Ovary (tissue), 7 donors: ENCODE measurements at regions not wholly inside any gene's neighbourhood (a gene's known extent, or its start where the extent isn't known, plus 50 kb on each side); places are given as distances from the start of the nearest gene placed in this dataset.

Source experiments
- DNase-seq, 5 donors: peaks; one replicate each; pipeline ENCODE4 v3.0.0-alpha.2; 2019 to 2020
- H3K27ac ChIP-seq, 2 donors: fragments of 200-600 bp; one replicate each; pipeline versions ENCODE4 v1.5.1 to v1.8.0; 2019 to 2022
- H3K27me3 ChIP-seq: fragments of 200-600 bp; one replicate; pipeline ENCODE4 v1.8.0; 2022
- H3K36me3 ChIP-seq: fragments of 200-600 bp; sonication (generic); one replicate; pipeline ENCODE4 v1.5.1; 2019
- H3K4me1 ChIP-seq: one replicate; pipeline ENCODE4 v1.8.1; 2013; ENCODE audit warnings: mild to moderate bottlenecking, moderate library complexity; ENCODE audit not compliant: insufficient read depth
- H3K4me3 ChIP-seq: fragments of 200-600 bp; sonication (generic); one replicate; pipeline ENCODE4 v1.5.1; 2017
- H3K9me3 ChIP-seq, 2 donors: fragments of 200-600 bp in 1 of 2; sonication (generic) in 1 of 2; one replicate each; pipeline versions ENCODE4 v1.5.1 to v1.8.1; 2013 to 2019; ENCODE audit warnings: mild to moderate bottlenecking in 1 of 2, moderate library complexity in 1 of 2
- EP300 ChIP-seq: sonication (generic); formaldehyde crosslinking; IDR thresholded peaks from one replicate; pipeline ENCODE4 v1.6.1; 2017; ENCODE audit warnings: antibody characterized with exemption
- POLR2A ChIP-seq: fragments of 450-650 bp; IDR thresholded peaks from one replicate; pipeline ENCODE4 v1.6.1; 2017; ENCODE audit warnings: antibody characterized with exemption, mild to moderate bottlenecking, moderate library complexity
- whole genome bisulfite sequencing, 3 donors: extraction: QIAGEN DNeasy Blood & Tissue Kit in 1 of 3; methylation state at CpG; one replicate each; pipeline versions ENCODE4 v1.1.5 to v1.1.7; 2013 to 2017; 5-methylcytosine and 5-hydroxymethylcytosine counted together
- intact Hi-C, 4 donors: fragments of 100-400 bp; cut with DNase I; formaldehyde crosslinking; loops; one replicate each; pipeline versions ENCODE4 v1.11.0 to v1.15.1; 2022 to 2023
- TF ChIP-seq, protein P1 (sequence below), 3 donors: fragments of 450-650 bp in 2 of 3; fragments of 200-600 bp in 1 of 3; IDR thresholded peaks; one replicate each; pipeline versions ENCODE4 v1.5.1 to v1.8.0; 2016 to 2022; ENCODE audit warnings: antibody characterized with exemption in 3 of 3, mild to moderate bottlenecking in 1 of 3
- donor health status: DM: no; HTN: no; CAD: no; lungs with moderate emphysema.
- donor health status: DM: no; HTN: no; CAD: no.
- donor health status: Bipolar disorder and iron deficiency.
- donor health status: DM: no; HTN: no; CAD: no.
- donor health status: DM: yes; HTN: yes; CAD: no.

DNA sequence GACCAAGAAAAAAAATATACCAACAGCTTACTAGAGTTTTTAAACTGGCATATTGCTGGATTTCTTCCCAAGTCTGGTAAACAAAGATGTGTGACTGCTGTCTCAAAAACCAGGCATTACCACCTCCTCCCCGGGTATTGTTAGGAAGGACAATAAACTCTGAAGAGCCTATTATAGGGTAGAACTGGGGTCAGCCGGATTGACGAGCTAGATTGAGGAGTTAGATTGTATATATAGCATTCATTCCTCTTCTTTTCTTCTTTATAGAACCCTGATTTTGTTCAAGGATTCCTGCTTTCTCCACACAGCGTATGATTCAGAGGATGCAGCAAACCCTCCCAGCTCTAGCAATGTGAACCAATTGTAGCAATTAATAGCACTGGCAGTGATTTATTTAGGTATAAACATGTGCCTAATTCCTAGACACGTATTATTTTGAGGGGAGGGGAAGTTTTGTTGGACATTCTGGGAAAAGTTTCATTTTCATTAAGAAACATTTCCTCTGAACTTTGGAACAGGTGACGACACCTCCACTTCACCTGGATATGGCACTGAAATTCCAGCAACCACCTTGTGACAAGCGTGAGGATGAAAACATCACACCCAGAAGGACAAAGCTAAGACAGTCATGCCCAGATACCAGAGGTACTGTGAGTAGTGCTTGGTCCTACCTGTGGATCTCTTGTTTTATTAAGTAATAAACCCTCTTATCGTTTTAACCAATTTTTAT lies 679.4 kb upstream of the KIRREL3 start:
- no peak for DNase-seq
- no peaks in the 10 kb centered on the region for H3K9me3 ChIP-seq
- H3K27ac ChIP-seq = no peak overlapping the region
- H3K4me1 ChIP-seq = no peaks in the 10 kb centered on the region
- WGBS, 3 donors = 69 to 76% (median 74%) methylated on average over 8 of the region's 8 CpGs
- intact Hi-C loops = no loop called here
- no peaks in the 10 kb centered on the region for H3K36me3 ChIP-seq
- no peak overlapping the region for H3K4me3 ChIP-seq
- H3K27me3 ChIP-seq = no peaks in the 10 kb centered on the region
- TF ChIP-seq, protein P1, sequence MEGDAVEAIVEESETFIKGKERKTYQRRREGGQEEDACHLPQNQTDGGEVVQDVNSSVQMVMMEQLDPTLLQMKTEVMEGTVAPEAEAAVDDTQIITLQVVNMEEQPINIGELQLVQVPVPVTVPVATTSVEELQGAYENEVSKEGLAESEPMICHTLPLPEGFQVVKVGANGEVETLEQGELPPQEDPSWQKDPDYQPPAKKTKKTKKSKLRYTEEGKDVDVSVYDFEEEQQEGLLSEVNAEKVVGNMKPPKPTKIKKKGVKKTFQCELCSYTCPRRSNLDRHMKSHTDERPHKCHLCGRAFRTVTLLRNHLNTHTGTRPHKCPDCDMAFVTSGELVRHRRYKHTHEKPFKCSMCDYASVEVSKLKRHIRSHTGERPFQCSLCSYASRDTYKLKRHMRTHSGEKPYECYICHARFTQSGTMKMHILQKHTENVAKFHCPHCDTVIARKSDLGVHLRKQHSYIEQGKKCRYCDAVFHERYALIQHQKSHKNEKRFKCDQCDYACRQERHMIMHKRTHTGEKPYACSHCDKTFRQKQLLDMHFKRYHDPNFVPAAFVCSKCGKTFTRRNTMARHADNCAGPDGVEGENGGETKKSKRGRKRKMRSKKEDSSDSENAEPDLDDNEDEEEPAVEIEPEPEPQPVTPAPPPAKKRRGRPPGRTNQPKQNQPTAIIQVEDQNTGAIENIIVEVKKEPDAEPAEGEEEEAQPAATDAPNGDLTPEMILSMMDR (IDR thresholded peaks at IDR 0.05) = no peak

DNA sequence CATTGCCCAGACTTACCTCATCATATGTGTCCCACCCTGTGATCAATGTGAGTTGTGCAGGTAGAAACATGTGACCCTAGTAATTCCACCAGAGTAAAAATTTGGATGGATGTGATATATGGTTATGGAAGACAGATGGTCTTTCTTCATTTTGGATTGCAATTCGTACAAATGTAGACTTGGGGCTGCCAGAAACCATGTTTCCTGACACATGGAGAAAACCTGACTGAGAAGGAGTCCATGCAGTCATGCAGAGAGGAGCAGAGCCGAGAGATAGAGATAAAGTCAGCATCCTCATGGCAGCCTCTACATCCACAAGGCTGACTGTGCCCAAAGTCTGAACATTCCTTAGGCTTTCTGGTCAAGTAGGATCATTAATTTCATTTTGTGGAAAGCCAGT lies 678.1 kb upstream of the KIRREL3 start:
- Histone ChIP-seq H3K27me3 (no peaks in the 10 kb centered on the region), H3K9me3 (no peaks in the 10 kb centered on the region), H3K27ac (no peak overlapping the region), H3K4me3 (no peak overlapping the region), H3K4me1 (no peaks in the 10 kb centered on the region), H3K36me3 (no peaks in the 10 kb centered on the region)
- intact Hi-C loops = no loop called here
- TF ChIP-seq EP300 (no peak), POLR2A (no peak)
- TF ChIP-seq, protein P1 (IDR thresholded peaks at IDR 0.05) = no peak
- WGBS, 3 donors = 67 to 68% (median 68%) methylated on average over 2 of the region's 2 CpGs
- DNase-seq = no peak

DNA sequence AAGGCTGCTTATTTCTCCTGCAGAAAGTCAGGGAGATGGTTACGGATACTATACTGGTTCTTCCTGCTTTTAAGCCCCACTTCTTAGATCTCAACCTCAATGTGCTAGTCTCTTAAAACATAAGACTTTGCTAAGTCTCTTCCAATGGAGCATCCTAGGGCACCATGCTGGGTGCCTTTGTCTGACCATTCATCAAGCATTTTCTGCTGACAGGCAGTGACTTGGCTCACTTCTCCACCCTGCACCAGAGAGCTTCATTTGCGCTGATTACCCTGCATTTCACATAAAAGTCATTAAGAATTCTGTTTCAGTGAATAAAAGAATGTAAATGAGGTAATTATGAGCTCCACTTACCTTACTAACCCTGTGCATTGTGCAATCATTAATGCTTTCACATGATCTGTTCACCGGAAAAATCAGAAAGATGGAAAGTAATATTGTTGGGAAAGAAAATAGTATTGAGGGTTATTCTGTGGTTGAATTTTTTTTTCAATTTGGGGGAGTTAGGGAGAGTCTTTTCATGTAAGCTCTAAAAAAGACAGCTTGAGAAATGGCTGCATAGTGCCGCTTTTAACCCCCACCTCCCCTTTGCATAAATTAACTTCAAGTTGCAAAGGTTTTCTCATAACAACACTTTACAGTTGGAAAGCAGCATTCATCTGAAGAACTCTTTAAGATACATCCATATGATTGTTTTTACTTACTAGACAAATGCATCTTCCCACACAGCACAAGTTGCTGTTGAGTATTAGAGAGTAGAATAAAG lies 677.3 kb upstream of the KIRREL3 start:
- Histone ChIP-seq H3K27me3 (no peaks in the 10 kb centered on the region), H3K9me3 (no peaks in the 10 kb centered on the region), H3K27ac (no peak overlapping the region), H3K4me1 (no peaks in the 10 kb centered on the region), H3K4me3 (no peak overlapping the region), H3K36me3 (no peaks in the 10 kb centered on the region)
- no peak for TF ChIP-seq POLR2A
- TF ChIP-seq EP300 = no peak
- TF ChIP-seq, protein P1 (IDR thresholded peaks at IDR 0.05) = no peak
- 72 to 81% (median 78%) methylated on average over 4 of the region's 4 CpGs for WGBS, 3 donors
- DNase-seq = no peak
- intact Hi-C loops = no loop called here

DNA sequence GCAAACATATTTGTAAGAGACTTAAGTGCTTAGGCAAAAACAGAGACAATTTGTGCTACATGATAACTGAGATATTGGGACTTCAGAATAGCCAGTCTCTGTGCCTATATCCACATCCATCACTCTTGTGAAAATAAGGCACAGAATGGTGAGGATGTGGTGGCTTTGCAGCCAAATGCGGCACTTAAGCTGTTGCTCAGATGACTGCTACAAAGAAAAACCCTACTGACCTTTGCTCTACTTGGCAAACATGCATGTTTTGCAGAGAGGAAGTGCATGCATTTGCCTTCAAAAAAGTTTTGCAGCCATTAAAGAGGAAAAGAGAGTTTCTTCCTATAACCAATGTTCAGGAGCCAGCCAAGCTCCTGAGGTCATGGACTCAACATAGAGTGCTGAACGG lies 675.0 kb upstream of the KIRREL3 start:
- intact Hi-C loops = no loop called here
- no peaks in the 10 kb centered on the region for H3K9me3 ChIP-seq
- H3K27ac ChIP-seq = no peak overlapping the region
- no peak overlapping the region for H3K4me3 ChIP-seq
- TF ChIP-seq EP300 = no peak
- TF ChIP-seq, protein P1 (IDR thresholded peaks at IDR 0.05) = no peak
- no peak for TF ChIP-seq POLR2A
- H3K4me1 ChIP-seq = no peaks in the 10 kb centered on the region
- H3K36me3 ChIP-seq = no peaks in the 10 kb centered on the region
- WGBS, 3 donors = 28 to 52% (median 30%) methylated on average over 2 of the region's 2 CpGs
- no peaks in the 10 kb centered on the region for H3K27me3 ChIP-seq
- no peak for DNase-seq
